ENCODE measurements at regions not wholly inside any gene's neighbourhood (a gene's known extent, or its start where the extent isn't known, plus 50 kb on each side); places are given as distances from the start of the nearest gene placed in this dataset.

DNA sequence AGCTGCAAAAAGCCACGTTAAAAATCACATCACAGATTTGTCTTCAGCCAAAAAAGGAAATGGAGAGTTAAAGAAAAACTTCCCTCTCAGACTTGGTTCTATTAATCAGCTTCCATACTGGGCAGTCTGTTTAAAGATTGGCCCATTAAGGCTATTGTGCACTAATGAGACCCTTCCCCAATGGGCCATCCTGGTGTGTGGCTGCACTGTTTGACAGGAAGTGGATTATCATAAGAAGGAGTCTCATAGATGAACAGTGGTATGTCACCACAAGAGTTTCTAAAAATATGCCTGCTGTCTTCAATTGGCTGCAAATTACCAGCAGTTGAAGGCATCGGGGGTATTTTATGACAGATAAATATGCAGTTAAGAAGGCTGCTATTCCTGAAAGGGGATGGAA lies 247.6 kb upstream of the THSD7B start:
- TF ChIP-seq POLR2AphosphoS5 (IDR thresholded peaks at IDR 0.05) (no peak), CTCF (IDR thresholded peaks at IDR 0.05) (no peak)

Data from gastroesophageal sphincter (tissue), 3 donors.